HepG2 (cell line): ENCODE measurements at regions not wholly inside any gene's neighbourhood (a gene's known extent, or its start where the extent isn't known, plus 50 kb on each side); places are given as distances from the start of the nearest gene placed in this dataset.

Source experiments
- ATAC-seq: fragments of 200-7000 bp; cut with Tn5 transposase; 3 replicates; pipeline ENCODE4 v1.9.1; 2020; ENCODE audit warnings: mild to moderate bottlenecking, moderate library complexity
- BruUV-seq: library from RNA; stranded (reverse); fragments of 400-500 nt; replicated peaks from 2 replicates; lab custom pipeline; 2021; lab: Mats Ljungman, UMichigan
- CTCF ChIA-PET: fragments of 300-600 bp; formaldehyde crosslinking; extraction: SDS; loops from one replicate; lab custom pipeline; 2021; ENCODE audit warnings: low total read pairs, inconsistent platforms, low intra/inter-chr PET ratio; lab: Yijun Ruan, JAX
- POLR2A ChIA-PET: fragments of 350-600 bp; sonication (Branson Sonifier 250); formaldehyde crosslinking; loops from one replicate; lab custom pipeline; 2020; ENCODE audit warnings: antibody characterized with exemption, inconsistent platforms; lab: Yijun Ruan, JAX
- DNase-seq: peaks from one replicate; pipeline ENCODE4 v3.0.0-alpha.2; 2015; ENCODE audit warnings: low spot score
- FAIRE-seq: peaks from 3 replicates; lab custom pipeline; 2011; peaks lifted over from hg19 to GRCh38; lab: Jason Lieb, UNC
- H2AFZ ChIP-seq: one replicate; pipeline ENCODE4 v1.6.1; 2011; ENCODE audit warnings: low read length, inconsistent platforms
- H3K27ac ChIP-seq: fragments of 300-600 bp; 3 replicates; pipeline ENCODE4 v1.8.0; 2011; ENCODE audit warnings: mixed run types, mild to moderate bottlenecking, mixed read lengths, low read length, inconsistent platforms; ENCODE audit not compliant: insufficient read depth; ENCODE audit errors: extremely low read length
- H3K27me3 ChIP-seq, 2 experiments: fragments of 200-600 bp in 1 of 2; 2 replicates in 1 of 2; 3 replicates in 1 of 2; pipeline versions ENCODE4 v1.6.0 to v1.8.0; 2011; ENCODE audit warnings: low read length in 2 of 2, mild to moderate bottlenecking in 2 of 2, moderate library complexity in 2 of 2, inconsistent platforms in 1 of 2; ENCODE audit not compliant: insufficient read depth in 2 of 2, control insufficient read depth in 1 of 2
- H3K36me3 ChIP-seq, 2 experiments: fragments of 200-600 bp in 1 of 2; replicated peaks in 1 of 2; 2 replicates in 1 of 2; 3 replicates in 1 of 2; pipeline versions ENCODE4 v1.5.1 to v1.8.0; 2011; ENCODE audit warnings: low read length in 2 of 2, inconsistent platforms in 1 of 2; ENCODE audit not compliant: insufficient read depth in 2 of 2, control insufficient read depth in 1 of 2
- H3K4me1 ChIP-seq: 2 replicates; pipeline ENCODE4 v1.5.1; 2012; ENCODE audit warnings: low read length, inconsistent platforms; ENCODE audit not compliant: insufficient read depth
- H3K4me2 ChIP-seq: 2 replicates; pipeline ENCODE4 v1.6.0; 2011; ENCODE audit warnings: low read depth, low read length, inconsistent platforms
- H3K4me3 ChIP-seq, 3 experiments: fragments of 200-600 bp in 1 of 3; sonication (generic), shearing (Covaris generic) in 1 of 3; replicated peaks in 1 of 3; 2 replicates each; pipeline ENCODE4 v1.5.1; 2011 to 2016; ENCODE audit warnings: low read length in 3 of 3, inconsistent platforms in 2 of 3, low read depth in 2 of 3, mild to moderate bottlenecking in 2 of 3, control low read depth in 1 of 3, mixed read lengths in 1 of 3; ENCODE audit not compliant: insufficient read depth in 1 of 3
- H3K79me2 ChIP-seq: one replicate; pipeline ENCODE4 v1.6.1; 2011; ENCODE audit warnings: low read length, inconsistent platforms; ENCODE audit not compliant: insufficient read depth
- H3K9ac ChIP-seq: 2 replicates; pipeline ENCODE4 v1.6.0; 2011; ENCODE audit warnings: mild to moderate bottlenecking, low read depth, low read length, inconsistent platforms; ENCODE audit not compliant: insufficient read depth
- H3K9me3 ChIP-seq: 2 replicates; pipeline ENCODE4 v1.5.1; 2012; ENCODE audit warnings: mild to moderate bottlenecking, low read length
- H4K20me1 ChIP-seq: 2 replicates; pipeline ENCODE4 v1.6.0; 2011; ENCODE audit warnings: inconsistent platforms, mild to moderate bottlenecking, low read length, moderate library complexity; ENCODE audit not compliant: insufficient read depth
- AKAP8 ChIP-seq: sonication (generic); formaldehyde crosslinking; IDR thresholded peaks from 2 replicates; pipeline ENCODE4 v1.5.1; 2020; ENCODE audit warnings: mild to moderate bottlenecking, missing genetic modification reagents
- HOXA7 ChIP-seq: sonication (generic); formaldehyde crosslinking; IDR thresholded peaks from 2 replicates; pipeline ENCODE4 v1.8.1; 2022; ENCODE audit warnings: mild to moderate bottlenecking, missing genetic modification reagents, moderate library complexity
- THYN1 ChIP-seq: sonication (generic); formaldehyde crosslinking; IDR thresholded peaks from 2 replicates; pipeline ENCODE4 v1.8.1; 2023; ENCODE audit warnings: low read depth, mild to moderate bottlenecking, moderate library complexity, missing genetic modification reagents, borderline replicate concordance
- ZNF350 ChIP-seq: sonication (generic); formaldehyde crosslinking; IDR thresholded peaks from 2 replicates; pipeline ENCODE4 v1.4.0; 2020; ENCODE audit warnings: mild to moderate bottlenecking, low read depth, missing genetic modification reagents, borderline replicate concordance
- WGBS: methylation state at CpG from one replicate; pipeline ENCODE4 v1.1.6; 2017; ENCODE audit warnings: low lambda C conversion rate; 5-methylcytosine and 5-hydroxymethylcytosine counted together
- in situ Hi-C: cut with HindIII; loops from 2 replicates; pipeline ENCODE4 v1.10.0; 2017; ENCODE audit warnings: low pct_unique_long_range_greater_than_20kb; ENCODE audit not compliant: extremely low pct_ligation_motif_present
- intact Hi-C: fragments of 100-400 bp; cut with micrococcal nuclease; formaldehyde crosslinking; loops from one replicate; pipeline ENCODE4 v1.10.0; 2022; ENCODE audit not compliant: unreplicated experiment
- TF ChIP-seq, protein P1 (sequence below): fragments of 450-650 bp; IDR thresholded peaks from 2 replicates; pipeline ENCODE4 v1.6.1; 2017
- TF ChIP-seq, protein P2 (sequence below): sonication (generic); formaldehyde crosslinking; IDR thresholded peaks from 2 replicates; pipeline ENCODE4 v1.5.0; 2020; ENCODE audit warnings: missing genetic modification reagents
- TF ChIP-seq, protein P3 (sequence below): sonication (generic); formaldehyde crosslinking; IDR thresholded peaks from 2 replicates; pipeline ENCODE4 v1.4.0; 2020; ENCODE audit warnings: mild to moderate bottlenecking, missing genetic modification reagents
- TF ChIP-seq, protein P4 (sequence below): sonication (generic); formaldehyde crosslinking; IDR thresholded peaks from 2 replicates; pipeline ENCODE4 v1.4.0; 2020; ENCODE audit warnings: low read depth, missing genetic modification reagents
- TF ChIP-seq, protein P5 (sequence below): sonication (generic); formaldehyde crosslinking; IDR thresholded peaks from 2 replicates; pipeline ENCODE4 v1.4.0; 2020; ENCODE audit warnings: missing genetic modification reagents, borderline replicate concordance

DNA sequence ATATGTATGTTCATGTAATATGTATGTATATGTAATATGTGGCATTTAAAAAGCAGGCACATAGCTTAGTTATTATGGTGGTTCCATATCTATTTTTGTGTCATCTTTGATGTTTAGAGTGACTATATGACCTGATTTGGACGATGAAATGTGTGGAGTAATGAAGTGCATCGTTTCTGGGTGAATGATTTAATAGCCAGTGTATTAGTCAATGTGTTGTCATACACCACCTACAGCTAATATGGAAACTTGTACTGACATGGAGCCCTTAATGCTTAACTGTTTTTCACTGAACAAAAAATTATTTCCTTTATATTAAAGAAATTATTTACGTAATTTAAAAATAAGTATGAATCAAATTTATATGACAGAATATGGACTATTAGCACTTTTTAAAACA lies 292.3 kb upstream of the FSTL5 start:
- WGBS: 2% methylated on average over 3 of the region's 3 CpGs
- H3K9ac ChIP-seq: no peak overlapping the region
- DNase-seq (no peak), FAIRE-seq (no peak), ATAC-seq (no peak)
- H3K36me3 ChIP-seq: no peaks in the 10 kb centered on the region
- H3K27me3 ChIP-seq: no peaks in the 10 kb centered on the region; a peak in 1 of 5 replicates
- H3K27ac ChIP-seq: no peak overlapping the region
- H3K4me1 ChIP-seq: no peaks in the 10 kb centered on the region
- no peaks in the 10 kb centered on the region for H3K9me3 ChIP-seq
- POLR2A ChIA-PET: no interaction called here
- no peaks in the 10 kb centered on the region for H4K20me1 ChIP-seq
- H2AFZ ChIP-seq: no peak overlapping the region
- H3K4me3 ChIP-seq: no peak overlapping the region
- CTCF ChIA-PET: no interaction called here
- no peaks in the 10 kb centered on the region for H3K79me2 ChIP-seq
- intact Hi-C loops: no loop called here
- H3K4me2 ChIP-seq: no peak overlapping the region
- no TSS peak for BruUV-seq
- in situ Hi-C loops: no loop called here
- TF ChIP-seq HOXA7 (CRISPR knock-in tag): no peak
- TF ChIP-seq, protein P1, sequence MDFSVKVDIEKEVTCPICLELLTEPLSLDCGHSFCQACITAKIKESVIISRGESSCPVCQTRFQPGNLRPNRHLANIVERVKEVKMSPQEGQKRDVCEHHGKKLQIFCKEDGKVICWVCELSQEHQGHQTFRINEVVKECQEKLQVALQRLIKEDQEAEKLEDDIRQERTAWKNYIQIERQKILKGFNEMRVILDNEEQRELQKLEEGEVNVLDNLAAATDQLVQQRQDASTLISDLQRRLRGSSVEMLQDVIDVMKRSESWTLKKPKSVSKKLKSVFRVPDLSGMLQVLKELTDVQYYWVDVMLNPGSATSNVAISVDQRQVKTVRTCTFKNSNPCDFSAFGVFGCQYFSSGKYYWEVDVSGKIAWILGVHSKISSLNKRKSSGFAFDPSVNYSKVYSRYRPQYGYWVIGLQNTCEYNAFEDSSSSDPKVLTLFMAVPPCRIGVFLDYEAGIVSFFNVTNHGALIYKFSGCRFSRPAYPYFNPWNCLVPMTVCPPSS: no peak
- TF ChIP-seq, protein P2, sequence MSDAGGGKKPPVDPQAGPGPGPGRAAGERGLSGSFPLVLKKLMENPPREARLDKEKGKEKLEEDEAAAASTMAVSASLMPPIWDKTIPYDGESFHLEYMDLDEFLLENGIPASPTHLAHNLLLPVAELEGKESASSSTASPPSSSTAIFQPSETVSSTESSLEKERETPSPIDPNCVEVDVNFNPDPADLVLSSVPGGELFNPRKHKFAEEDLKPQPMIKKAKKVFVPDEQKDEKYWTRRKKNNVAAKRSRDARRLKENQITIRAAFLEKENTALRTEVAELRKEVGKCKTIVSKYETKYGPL: no peak
- TF ChIP-seq, protein P3, sequence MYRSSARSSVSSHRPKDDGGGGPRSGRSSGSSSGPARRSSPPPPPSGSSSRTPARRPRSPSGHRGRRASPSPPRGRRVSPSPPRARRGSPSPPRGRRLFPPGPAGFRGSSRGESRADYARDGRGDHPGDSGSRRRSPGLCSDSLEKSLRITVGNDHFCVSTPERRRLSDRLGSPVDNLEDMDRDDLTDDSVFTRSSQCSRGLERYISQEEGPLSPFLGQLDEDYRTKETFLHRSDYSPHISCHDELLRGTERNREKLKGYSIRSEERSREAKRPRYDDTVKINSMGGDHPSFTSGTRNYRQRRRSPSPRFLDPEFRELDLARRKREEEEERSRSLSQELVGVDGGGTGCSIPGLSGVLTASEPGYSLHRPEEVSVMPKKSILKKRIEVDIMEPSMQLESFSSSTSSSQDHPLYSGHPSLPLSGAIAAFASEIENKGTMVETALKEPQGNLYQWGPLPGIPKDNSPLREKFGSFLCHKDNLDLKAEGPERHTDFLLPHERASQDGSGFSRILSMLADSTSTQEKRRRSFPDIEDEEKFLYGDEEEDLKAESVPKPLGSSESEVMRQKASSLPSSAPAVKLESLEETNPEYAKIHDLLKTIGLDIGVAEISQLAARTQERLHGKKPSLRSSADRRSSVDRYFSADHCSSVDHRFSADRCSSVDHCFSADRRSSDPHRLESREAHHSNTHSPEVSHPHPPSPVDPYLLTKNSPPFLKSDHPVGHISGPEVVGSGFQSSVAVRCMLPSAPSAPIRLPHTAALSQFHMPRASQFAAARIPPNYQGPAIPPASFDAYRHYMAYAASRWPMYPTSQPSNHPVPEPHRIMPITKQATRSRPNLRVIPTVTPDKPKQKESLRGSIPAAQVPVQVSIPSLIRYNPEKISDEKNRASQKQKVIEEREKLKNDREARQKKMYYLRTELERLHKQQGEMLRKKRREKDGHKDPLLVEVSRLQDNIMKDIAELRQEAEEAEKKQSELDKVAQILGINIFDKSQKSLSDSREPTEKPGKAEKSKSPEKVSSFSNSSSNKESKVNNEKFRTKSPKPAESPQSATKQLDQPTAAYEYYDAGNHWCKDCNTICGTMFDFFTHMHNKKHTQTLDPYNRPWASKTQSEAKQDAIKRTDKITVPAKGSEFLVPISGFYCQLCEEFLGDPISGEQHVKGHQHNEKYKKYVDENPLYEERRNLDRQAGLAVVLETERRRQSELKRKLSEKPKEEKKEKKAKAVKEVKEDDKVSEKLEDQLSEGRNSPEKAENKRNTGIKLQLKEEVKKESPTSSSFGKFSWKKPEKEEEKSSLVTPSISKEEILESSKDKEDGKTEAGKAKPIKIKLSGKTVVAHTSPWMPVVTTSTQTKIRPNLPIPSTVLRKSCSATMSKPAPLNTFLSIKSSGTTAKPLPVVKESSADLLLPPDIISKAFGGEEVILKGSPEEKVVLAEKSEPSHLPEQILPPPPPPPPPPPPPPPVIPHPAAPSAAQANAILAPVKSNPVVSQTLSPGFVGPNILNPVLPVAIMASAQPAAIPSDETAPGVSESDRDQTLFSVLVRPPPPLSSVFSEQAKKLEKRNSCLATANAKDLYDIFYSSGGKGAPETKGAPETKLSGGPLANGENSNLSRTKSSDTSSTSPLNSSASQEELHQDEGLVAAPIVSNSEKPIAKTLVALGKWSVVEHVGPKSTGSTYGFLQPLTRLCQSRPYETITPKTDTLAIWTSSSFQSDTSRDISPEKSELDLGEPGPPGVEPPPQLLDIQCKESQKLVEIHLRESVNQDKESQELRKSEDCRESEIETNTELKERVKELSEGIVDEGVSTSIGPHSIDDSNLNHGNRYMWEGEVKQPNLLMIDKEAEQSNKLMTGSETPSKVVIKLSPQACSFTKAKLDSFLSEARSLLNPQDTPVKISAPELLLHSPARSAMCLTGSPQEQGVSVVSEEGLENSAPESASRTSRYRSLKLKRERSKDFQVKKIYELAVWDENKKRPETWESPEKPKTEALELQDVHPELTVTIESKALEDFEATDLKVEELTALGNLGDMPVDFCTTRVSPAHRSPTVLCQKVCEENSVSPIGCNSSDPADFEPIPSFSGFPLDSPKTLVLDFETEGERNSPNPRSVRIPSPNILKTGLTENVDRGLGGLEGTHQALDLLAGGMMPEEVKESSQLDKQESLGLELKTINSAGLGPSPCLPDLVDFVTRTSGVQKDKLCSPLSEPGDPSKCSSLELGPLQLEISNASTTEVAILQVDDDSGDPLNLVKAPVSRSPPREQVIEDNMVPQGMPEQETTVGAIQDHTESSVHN (CRISPR knock-in tag): no peak
- TF ChIP-seq, protein P4, sequence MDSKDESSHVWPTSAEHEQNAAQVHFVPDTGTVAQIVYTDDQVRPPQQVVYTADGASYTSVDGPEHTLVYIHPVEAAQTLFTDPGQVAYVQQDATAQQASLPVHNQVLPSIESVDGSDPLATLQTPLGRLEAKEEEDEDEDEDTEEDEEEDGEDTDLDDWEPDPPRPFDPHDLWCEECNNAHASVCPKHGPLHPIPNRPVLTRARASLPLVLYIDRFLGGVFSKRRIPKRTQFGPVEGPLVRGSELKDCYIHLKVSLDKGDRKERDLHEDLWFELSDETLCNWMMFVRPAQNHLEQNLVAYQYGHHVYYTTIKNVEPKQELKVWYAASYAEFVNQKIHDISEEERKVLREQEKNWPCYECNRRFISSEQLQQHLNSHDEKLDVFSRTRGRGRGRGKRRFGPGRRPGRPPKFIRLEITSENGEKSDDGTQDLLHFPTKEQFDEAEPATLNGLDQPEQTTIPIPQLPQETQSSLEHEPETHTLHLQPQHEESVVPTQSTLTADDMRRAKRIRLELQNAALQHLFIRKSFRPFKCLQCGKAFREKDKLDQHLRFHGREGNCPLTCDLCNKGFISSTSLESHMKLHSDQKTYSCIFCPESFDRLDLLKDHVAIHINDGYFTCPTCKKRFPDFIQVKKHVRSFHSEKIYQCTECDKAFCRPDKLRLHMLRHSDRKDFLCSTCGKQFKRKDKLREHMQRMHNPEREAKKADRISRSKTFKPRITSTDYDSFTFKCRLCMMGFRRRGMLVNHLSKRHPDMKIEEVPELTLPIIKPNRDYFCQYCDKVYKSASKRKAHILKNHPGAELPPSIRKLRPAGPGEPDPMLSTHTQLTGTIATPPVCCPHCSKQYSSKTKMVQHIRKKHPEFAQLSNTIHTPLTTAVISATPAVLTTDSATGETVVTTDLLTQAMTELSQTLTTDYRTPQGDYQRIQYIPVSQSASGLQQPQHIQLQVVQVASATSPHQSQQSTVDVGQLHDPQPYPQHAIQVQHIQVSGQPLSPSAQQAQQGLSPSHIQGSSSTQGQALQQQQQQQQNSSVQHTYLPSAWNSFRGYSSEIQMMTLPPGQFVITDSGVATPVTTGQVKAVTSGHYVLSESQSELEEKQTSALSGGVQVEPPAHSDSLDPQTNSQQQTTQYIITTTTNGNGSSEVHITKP (CRISPR knock-in tag): no peak
- TF ChIP-seq ZNF350 (CRISPR knock-in tag): no peak
- TF ChIP-seq AKAP8 (CRISPR knock-in tag): no peak
- TF ChIP-seq, protein P5, sequence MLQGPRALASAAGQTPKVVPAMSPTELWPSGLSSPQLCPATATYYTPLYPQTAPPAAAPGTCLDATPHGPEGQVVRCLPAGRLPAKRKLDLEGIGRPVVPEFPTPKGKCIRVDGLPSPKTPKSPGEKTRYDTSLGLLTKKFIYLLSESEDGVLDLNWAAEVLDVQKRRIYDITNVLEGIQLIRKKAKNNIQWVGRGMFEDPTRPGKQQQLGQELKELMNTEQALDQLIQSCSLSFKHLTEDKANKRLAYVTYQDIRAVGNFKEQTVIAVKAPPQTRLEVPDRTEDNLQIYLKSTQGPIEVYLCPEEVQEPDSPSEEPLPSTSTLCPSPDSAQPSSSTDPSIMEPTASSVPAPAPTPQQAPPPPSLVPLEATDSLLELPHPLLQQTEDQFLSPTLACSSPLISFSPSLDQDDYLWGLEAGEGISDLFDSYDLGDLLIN: no peak
- TF ChIP-seq THYN1 (CRISPR knock-in tag): no peak
